Stimulated activated CD4-positive, alpha-beta T cell treated with anti-CD3 and anti-CD28 coated beads, TNF-alpha, amount 100 ng/mL, for 4 hours (primary cell): ENCODE measurements at regions not wholly inside any gene's neighbourhood (a gene's known extent, or its start where the extent isn't known, plus 50 kb on each side); places are given as distances from the start of the nearest gene placed in this dataset.

ENCODE experiments used
- DNase-seq, 3 experiments: peaks; one replicate each; pipeline ENCODE4 v3.0.0-alpha.2; 2020; ENCODE audit warnings: low read depth in 3 of 3

DNA sequence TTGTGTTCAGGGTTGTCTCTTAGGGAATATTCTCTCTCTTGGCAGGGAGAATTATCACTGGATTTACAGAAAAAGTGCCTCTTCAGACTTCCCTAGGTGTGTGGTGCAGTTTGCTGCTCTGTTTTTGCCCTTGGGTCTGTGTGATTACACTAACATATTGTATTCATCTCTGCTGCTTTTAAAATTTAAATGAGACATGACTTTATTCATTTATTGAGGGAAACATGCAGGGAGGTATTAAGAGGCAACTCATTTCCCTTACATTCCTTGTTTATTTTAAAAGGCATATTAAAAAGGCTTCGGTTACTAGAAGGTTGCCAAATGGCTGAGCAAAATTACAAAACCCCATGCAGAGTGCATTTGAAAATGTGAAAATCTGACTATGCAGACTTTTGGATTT lies 135.1 kb upstream of the GEMIN8 start:
- no peak for DNase-seq

DNA sequence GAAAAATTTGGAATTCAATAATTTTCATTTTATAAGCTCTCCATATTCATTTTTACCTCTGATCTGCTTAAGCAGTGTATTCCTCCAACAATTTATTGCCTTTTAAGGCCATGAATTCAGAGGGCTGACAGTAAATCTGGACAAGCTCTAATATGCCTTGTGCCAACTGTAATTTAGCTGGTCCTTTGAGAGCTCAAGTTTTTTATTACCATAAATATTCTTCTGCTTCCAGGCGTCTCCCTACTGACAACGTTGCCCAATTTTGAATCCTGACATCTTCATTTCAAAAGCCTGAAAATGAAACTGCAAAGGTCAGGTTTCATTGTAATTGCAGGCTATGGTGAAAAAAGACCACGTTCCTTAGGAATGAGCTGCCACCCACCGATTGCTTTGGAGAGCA lies 95.8 kb upstream of the GEMIN8 start:
- DNase-seq: no peak

DNA sequence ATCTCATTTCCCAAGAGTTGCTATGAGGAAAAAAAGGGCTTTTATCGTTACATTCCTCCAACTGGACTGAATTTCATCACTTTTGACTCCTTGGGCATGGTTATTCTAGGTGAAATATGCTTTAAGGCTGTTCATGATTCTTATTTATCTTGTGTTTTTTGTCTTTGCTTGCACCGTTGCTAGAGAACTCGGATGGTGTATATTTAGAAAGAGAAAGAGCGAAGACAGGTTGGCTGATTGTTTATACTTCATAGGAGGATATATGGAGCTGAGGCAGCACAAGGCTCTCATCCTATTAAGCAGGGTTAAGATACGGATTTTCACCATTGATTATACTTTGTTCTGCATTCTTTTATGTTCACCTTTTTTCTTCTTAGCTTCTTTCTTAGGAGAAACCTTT lies 94.9 kb upstream of the GEMIN8 start:
- no peak for DNase-seq

DNA sequence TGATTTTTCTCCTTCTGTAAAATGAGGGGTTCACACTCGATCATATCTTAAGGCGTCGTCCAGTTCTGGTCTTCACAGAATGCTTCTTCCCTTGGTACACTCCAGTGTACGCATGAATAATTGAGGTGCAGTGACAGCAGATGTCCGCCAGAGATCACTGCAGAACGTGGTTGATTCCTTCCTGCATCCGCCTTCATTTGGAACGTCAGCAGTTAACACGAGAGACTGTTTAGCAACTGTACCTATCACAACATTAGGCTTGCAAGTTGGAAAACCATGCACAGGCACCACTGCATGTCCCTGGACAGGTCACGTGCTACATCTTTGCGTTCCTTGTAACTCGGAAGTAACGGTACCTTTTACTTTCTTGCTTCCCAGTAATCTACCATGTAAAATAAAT lies 66.0 kb upstream of the GEMIN8 start:
- peak in 2 of 3 experiments; percentile 0 to 2 for DNase-seq

DNA sequence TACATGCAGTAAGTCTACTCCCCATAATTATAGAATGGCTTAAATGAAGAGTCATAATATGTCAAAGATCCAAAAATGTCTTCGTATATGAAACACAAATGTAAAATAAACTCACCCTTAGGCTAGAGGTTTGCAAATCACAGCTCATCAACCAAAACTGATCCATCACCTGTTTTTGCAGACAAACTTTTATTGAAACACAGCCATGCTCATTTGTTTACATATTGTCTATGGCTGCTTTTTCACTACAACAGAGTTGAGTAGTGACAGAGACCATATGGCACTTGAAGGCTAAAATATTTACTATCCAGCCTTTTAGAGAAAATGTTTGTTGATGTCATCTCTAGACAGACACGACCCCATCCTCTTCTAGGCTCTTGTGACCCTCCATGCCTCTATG lies 64.5 kb upstream of the GEMIN8 start:
- DNase-seq: no peak

DNA sequence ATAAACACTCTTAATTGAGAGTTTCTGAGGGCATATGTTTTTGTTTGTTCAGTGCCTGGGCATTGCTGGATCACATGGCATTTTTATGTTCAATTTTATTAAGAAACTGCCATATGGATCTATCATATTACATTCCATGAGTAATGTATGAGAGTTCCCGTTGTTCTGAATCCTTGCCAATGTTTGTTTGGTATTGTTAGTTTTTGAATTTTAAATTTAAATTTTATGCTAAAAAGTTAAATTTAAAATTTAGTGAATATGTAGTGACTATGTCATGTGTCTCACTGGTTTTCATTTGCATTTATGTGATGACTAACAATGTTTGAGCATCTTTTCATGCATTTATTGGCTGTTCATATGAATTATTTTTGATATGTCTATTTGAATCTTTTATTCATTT lies 54.8 kb upstream of the GEMIN8 start:
- DNase-seq: no peak

DNA sequence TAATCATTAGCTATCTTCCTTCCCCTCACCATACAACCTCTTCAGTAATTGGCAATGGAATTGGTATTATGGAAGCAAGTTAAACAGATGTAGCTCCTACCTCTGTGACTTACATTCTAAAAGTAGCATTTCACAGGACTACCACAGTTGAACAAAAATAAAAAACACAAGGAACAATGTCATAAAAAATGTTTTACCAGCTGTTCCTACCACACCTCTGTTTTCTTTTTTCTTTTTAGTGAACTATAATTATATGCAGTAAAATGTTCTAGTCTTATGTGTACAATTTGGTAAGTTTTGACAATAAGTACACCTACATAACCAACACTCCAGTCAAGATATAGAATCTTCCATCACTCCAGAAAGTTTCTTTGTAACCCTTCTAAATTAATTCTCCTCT lies 54.1 kb upstream of the GEMIN8 start:
- no peak for DNase-seq

DNA sequence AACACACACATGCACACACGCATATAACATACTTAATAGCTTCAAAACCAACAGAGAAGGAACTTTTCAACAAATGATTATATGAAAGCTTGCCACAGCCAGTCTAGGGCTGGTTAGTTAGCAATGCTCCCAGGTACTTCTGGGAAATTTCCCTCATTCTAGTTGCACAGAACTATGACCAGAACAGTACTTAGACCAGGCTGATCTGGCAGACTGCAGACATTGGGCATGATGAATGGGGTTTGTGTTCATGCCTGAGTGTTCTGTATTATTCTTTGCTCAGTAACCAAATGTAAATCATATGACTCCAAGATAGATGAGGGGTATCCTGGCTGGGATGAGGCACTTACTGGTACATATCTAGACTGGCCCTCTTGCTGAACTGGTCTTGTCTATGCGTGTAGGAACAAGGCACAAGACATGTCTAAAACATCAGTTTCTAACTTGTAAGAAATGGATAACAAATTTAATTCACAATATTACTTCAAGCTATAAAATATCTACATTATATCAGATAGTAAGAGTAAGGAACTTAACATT lies 50.3 kb upstream of the GEMIN8 start:
- no peak for DNase-seq
